Mammary epithelial cell (primary cell): ENCODE measurements at regions not wholly inside any gene's neighbourhood (a gene's known extent, or its start where the extent isn't known, plus 50 kb on each side); places are given as distances from the start of the nearest gene placed in this dataset.

Source experiments
- CTCF ChIP-seq, 2 donors: IDR thresholded peaks in 1 of 2; conservative IDR thresholded peaks in 1 of 2; 2 replicates each; pipeline ENCODE4 v1.5.1; 2011 to 2012; ENCODE audit warnings: inconsistent platforms in 2 of 2, low read length in 2 of 2, mild to moderate bottlenecking in 2 of 2, control low read depth in 1 of 2, low read depth in 1 of 2; ENCODE audit not compliant: insufficient read depth in 1 of 2; ENCODE audit errors: extremely low read depth in 1 of 2
- EZH2 ChIP-seq: IDR thresholded peaks from 2 replicates; pipeline ENCODE4 v1.6.1; 2012; ENCODE audit warnings: low read length, inconsistent platforms, borderline replicate concordance

DNA sequence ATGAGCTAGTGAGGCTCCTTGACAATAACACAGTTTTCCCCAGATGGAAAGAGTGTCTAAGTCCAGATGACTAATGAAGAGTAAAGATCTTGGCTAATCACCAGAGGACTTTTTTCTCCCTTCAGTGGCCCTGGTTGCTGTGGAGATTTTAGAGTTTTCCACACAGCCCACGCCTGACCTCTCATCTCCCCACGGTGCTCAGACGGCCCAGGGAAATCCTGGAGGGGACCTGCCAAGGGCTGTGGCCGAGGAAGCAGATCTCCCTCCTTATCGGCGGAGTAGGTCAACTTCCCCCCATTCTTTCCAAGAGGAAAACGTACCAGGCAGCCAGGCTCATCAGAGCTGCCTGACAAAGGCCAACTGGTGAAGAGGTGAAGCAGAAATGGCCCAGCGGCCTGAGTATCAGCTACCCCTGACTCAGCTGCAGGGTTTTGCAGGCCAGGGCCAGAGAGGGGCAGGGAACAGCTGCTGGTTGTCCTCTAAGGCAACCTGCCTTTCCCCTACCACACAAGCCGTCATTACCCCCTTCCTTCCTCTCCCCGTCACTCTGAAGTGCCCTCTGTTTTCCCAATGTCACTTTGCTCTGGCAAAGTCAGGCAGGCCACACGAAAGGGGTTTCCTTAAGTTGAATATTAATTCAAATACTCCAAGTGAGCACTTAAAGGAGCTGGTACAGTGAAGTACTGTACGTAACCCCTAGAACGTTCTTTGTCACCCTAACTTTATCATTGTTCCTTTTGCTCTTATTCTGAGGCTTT lies 140.2 kb upstream of the ADAMTS18 start:
- TF ChIP-seq CTCF (conservative IDR thresholded peaks at IDR 0.05 in 1 of 2, IDR thresholded peaks at IDR 0.05 in 1 of 2; ENCODE audit: extremely low read depth in 1 of 2, insufficient read depth in 1 of 2, low read depth in 1 of 2, low read length in 2 of 2) (no peak), EZH2 (no peak)
